NCI-H82 treated with DMSO at 0.1 percent for 48 hours (cell line): ENCODE measurements at regions not wholly inside any gene's neighbourhood (a gene's known extent, or its start where the extent isn't known, plus 50 kb on each side); places are given as distances from the start of the nearest gene placed in this dataset.
A peak's percentile ranks its signal among the peaks of the same experiment; 100 is the strongest.

Experiments used
- DNase-seq: peaks from one replicate; lab custom pipeline; 2025; ENCODE audit not compliant: unreplicated experiment; lab: John Stamatoyannopoulos, UW

DNA sequence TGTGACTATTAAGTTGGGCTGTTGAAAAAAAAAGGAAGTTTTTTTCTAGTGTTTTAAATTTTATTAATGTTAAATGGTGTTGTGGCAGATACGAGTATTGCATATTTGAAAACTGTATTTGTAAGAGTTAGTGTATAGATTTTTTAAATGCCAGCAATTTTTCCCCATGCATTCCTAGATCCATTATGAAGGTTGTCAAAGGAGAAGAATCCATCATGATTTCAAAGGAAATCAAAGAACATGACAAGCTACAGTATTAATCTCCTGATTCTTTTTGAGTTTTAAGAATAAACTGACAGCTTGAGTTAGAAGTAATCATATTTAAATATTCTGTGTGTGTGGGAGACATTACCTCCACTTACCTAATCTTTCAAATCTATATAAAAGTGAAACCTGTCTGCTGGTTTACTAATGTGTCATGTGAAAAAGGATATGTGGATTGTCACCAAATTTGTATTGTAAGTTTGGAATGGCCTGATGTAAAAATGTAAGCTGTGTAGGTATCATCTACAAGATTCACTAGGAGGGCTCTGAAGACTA, 111.0 kb upstream of the HS3ST5 start:
- DNase-seq, result no peak

GRCh38 chr6:114452785-114453401, 110.1 kb upstream of the HS3ST5 start:
- DNase-seq, result no peak

DNA sequence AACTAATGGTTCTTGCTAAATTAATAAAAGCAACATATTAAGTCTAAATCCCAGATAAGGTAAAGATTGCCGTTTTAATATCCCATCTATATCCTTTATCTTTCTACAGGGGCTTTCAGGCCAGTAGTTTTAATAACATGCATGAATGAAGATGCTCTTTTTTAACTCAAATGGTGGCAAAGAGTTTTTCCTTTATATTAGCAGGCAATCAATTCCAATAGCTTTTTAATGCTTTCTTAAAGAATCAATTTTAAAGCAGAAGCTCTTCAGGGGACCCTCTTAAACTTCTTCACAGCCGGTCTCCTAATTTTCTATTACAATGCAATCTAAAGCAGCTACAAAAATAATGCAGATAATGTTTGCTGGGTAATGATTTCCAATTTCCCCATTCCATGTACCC, 107.8 kb upstream of the HS3ST5 start:
- no peak for DNase-seq

DNA sequence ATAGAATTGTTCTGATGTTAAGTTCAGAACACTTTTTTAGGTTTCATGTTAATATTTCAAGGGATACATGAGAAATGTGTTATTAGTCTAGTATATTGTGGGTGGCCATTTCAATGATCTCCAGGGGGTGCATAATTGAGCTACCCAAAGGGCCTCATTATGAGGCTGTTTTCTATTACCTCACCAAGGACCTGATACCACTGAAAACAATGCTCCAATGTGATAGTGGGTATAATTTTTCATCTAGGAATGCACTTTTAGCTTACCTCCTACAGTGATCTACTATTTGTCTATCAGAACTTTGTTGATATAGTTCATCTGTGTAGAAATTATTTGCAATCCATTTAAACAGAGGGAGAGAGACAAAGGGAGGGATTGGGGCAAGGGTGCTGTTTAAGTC, 106.8 kb upstream of the HS3ST5 start:
- no peak for DNase-seq

DNA sequence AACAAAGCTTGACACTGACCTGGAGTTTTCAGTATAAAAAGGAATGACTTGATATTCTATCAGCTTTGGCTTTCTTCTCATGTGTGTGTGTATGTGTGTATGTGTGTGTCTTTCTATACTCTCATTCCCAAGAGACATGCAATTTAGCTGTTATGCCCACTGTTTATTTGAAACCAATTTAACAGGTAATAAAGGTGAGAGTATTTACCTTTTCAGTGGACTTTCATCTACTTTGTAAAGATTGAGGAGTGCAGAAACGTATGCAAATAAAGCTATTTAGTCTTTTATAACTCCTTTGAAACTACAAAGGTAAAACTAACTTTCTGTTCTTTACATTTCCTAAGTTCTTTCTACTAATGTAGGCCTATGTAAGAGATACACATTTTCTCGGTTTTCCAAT, 103.5 kb upstream of the HS3ST5 start:
- no peak for DNase-seq

- DNase-seq, result no peak
These were observed 103.0 kb upstream of the HS3ST5 start for GRCh38 chr6:114445846-114446245.

DNA sequence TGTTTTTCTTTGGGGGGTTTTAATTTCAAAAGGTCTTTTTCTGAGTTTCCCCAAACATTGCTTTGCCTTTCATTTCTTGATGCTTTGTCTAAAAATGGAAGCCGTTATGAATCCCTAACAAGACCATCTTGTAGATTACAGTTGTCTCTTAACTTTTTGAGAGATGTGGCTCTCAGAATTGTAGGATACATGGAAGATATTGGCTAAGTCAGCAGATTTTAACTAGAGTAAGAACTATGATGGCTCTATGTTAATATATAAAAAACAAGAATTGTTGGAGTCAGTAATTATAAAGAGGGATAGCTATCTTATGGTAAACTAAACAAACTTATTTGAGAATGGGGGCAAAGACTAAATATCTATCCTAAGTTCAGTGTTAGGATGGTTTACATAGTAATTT, 96.6 kb upstream of the HS3ST5 start:
- no peak for DNase-seq

- DNase-seq, result no peak
These were observed 94.4 kb upstream of the HS3ST5 start for GRCh38 chr6:114437235-114437634.

DNA sequence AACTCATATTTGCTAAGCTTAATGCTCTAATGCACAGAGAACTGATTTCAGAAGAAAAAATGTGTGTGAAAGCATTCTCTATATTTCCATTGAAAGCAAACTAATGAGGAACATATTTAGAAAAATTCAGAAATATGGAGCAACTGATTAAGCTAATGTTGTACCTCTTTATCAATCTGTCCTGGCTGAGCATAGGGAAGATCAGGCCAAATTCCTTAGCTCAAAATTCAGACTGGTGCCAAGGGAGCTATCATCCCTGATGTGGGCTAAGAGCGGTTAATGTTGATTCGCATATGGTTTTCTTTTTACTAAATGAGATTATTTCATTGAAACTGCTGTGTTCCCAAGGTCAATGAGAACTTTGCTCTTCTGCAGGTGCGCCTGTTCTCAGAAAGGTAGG, 93.9 kb upstream of the HS3ST5 start:
- DNase-seq, result no peak

DNA sequence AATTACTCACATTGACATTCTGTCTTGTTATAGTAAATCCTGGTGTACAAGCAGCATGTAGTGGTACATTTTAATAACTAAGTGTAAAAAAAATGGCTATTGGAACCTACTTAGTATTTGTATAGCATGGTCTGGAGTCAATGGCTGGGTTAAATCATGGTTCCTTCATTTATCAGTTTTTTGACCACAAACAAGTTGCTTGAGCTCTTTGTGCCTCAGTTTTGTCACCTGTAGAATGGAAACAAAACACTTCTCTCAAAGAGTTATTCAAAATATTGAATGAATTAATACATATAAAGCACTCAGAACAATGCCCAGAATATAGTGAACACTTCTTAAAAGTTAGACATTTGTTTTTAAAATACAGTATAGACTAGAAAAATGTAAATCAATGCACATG, 93.2 kb upstream of the HS3ST5 start:
- no peak for DNase-seq

GRCh38 chr6:114432400-114432799, 89.6 kb upstream of the HS3ST5 start:
- peak; percentile 18 for DNase-seq

GRCh38 chr6:114431641-114432040, 88.8 kb upstream of the HS3ST5 start:
- DNase-seq, result no peak

DNA sequence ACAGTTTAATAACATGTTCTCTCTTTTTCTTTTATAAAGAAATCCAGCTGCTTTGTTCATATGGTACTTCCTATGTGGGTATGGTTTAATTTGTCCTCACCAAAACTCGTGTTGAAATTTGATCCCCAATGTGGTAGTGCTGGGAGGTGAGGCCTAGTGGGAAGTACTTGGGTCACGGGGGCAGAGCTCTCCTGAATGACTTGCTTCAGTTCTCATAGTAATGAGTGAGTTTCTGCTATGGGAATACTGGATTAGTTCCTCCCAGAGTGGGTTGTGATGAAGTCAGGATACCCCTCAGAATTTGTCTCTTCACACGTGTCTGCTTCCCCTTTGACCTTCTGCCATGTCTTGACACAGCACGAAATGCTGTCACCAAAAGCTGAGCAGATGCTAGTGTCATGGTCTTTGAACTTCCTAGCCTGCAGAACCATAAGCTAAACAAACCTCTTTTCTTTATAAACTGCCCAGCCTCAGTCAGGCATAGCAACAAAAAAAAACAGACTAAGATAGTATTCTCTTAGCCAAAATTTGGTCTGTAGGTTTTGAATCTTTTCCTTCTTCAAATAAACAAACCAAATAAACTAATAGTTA, 87.8 kb upstream of the HS3ST5 start:
- DNase-seq, result no peak

DNA sequence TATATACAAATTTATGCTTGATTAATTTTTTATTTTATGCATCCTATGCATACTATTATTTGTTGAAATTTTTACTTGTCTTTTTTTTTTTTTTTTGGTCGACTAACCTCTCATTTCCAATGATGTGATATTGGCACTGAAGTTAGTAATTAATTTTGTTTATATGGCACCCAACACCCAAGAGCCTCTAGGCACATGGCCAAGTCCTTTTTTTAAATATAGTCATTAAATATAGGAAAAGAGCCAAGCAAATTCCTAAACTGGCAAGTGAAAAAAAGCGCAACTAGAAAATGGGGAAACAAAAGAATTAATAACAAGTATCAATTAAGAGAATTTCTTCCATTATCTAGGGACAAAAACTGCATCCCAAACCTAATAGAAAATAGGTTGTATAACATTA, 85.5 kb upstream of the HS3ST5 start:
- DNase-seq, result no peak

DNA sequence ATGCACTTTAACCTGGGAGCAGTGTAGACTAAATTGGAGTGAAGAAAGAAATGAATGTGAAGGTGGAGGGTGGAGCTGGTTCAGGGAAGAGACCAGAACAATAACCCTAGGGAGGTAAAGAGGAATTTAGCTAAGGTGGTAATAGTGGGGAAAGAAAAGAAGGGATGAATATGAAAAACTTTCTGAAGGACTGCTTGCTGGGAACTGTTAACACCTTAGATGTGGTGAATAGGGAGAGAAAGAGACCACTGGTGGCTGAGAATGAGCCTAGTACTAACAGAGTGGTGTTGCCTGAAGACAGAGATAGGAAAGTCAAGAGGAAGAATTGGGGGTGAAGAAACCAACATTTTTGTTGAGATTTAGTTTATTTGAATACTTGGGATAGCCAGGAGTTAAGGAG, 78.4 kb upstream of the HS3ST5 start:
- DNase-seq, result no peak

- no peak for DNase-seq
These were observed 76.4 kb upstream of the HS3ST5 start for GRCh38 chr6:114419175-114419574.

DNA sequence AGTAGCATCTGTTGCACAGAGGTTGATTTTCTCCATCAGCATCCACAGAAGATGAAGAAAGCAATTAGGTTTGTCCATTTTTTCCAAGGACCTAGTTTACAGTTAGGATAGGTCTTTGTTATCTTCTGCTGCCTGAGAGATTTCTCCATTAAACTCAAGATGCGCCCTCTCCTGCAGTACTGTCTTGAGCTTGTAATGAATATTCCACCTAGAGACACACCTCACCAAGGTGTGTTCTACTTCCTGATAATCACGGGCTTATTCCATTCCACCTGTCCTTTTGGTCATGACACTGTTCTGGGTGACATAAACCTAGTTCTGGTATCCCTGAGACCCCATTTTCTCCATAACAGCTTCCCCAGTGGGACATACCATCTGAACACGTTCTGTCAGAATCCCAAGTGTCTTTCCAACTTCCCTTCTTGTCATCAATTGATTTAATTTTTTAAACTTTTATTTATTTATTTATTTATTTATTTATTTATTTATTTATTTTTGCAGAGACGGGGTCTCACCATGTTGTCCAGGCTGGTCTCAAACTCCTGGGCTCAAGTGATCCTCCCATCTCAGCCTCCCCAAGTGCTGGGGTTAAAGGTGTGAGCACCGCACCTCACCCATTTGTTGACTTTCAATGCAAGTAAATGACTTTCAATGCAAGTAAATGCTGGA, 75.6 kb upstream of the HS3ST5 start:
- DNase-seq, result no peak

- peak; percentile 90 for DNase-seq
These were observed 64.7 kb upstream of the HS3ST5 start for GRCh38 chr6:114407426-114408035.

DNA sequence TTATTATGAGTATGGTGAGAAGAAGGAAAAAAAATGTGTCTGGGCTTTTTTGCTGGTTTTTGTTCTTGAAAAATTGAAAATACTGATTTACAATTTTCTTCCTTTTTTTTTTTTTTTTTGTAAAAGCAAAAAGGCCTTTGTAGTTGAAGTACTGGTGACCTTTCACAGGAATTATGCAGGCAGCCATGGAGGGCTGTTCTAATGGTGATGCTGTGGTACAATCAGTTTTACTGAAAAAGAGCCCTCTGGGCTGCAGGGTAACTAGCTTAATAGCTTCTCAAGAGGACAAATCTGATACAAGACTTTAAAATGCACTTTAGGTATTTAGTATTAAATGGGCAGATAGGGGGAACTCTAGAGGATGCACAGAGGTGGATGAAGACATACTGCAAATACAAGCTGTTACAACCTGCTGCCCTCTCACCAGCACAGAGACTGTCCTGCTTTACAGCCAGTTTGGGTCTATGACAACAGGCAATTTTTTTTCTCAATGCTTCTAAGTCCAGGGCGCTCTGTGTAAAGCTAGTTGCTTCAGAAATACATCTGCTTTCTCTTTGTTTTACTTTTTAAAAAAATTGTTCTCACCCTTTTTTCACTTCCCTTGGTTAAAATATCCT, 61.6 kb upstream of the HS3ST5 start:
- DNase-seq, result peak; percentile 9

GRCh38 chr6:114403858-114404257, 61.0 kb upstream of the HS3ST5 start:
- DNase-seq, result no peak

DNA sequence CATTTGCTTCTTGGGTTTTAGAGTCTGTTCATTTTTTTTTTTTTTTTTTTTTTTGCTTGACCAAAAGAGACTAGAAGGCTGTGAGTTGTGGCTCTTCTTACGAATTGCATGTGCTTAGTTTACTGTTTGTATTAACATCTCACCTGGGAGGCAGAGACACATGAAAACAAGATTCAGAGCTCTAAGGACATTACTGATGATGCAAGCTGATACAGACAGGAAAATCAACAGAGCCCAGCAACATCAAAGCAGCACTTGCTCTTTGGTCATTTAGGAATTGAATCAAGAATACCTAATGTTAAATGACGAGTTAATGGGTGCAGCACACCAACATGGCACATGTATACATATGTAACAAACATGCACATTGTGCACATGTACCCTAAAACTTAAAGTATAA, 55.7 kb upstream of the HS3ST5 start:
- no peak for DNase-seq
